HL-60/S4 treated with phorbol 12-myristate 13-acetate at 8.2 ng/mL for 4 days and 3 days (cell line): ENCODE measurements at regions not wholly inside any gene's neighbourhood (a gene's known extent, or its start where the extent isn't known, plus 50 kb on each side); places are given as distances from the start of the nearest gene placed in this dataset.

Experiments used
- in situ Hi-C: fragments of 300-500 bp; cut with MboI; formaldehyde crosslinking; loops from 2 replicates; pipeline ENCODE4 v1.15.0; 2022; ENCODE audit warnings: low sequenced_read_pairs

DNA sequence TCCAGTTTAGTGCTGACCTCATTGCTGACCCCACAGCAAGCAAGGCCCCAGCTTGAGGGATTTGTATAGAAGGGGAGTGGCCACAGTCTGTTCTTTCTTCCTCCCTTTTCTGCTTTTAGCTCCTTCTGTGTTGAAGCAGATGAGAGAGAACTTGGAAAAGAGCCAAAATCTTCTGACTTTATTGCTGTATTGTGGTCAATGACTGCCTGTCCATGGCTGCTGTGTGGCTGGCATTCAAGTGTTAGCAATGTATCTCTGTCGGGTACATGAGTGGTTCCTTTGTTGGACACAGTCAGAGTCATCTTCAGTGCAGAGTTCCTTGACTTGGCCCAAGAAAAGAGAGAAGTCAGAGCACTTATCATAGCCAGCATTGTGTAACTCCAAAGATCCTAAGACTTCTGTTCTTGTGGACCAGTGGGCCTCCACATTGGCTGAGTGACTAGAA, 154.1 kb downstream of the LRRC70 start:
- in situ Hi-C loops, result no loop called here

- in situ Hi-C loops, result no loop called here
Observed at GRCh38 chr5:62731022-62731421, 152.4 kb downstream of the LRRC70 start.

DNA sequence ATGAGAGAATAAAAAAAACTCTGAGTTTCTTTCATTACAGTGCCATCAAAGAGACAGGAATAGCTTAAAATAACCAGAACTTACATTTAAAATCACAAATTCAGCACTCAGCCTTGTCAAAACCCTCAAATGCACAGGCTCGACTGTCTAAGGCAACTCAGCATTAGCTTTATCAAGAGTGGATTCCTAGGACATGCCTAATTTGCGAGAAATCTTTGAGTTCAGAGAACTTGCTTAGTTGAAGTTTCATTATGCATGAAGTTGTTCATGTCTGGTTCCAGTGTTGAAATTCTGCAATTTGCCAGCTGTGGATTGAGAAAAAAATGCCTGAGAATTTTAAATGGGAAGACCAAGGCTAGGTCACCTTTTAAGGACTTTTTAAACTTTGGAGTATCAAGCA, 151.1 kb downstream of the LRRC70 start:
- in situ Hi-C loops, result no loop called here

DNA sequence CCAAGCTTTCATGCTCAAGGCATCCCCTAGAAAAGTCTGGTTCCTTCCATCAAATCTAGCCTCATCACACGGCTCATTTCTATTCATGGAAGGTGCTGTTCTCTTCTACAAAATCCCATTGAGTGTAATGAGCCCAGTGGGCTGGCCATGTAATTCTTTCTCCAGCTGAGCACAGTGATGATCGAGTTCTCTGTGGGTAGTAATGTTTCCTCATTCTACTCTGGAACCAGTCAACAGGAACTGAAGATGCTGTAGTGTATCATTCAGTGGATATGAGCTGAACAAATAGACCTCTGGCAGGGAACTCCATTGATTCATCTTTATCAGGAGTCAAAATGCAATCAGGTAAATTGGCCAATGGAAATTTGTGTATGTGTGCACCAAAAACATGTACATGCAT, 149.2 kb downstream of the LRRC70 start:
- in situ Hi-C loops, result no loop called here

DNA sequence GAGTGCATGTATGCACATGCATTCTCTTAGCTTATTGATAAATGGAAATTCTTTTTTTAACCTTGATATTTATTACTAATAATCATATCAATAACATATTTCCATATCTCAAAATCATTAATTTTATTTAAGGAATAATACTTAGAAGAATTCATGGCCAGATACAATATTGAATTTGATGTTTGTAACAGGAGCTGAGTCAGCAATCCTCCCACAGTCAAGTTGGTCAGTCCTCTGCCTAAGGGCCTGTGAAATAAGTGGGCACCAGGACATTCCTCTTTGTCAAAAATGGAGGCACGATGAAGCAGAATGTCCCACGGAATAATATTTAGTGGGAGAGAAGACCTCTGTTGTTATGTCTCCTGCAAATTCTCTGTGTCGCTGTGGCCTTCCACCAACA, 148.6 kb downstream of the LRRC70 start:
- in situ Hi-C loops, result no loop called here

- in situ Hi-C loops, result no loop called here
Observed at GRCh38 chr5:62722360-62722759, 143.7 kb downstream of the LRRC70 start.

DNA sequence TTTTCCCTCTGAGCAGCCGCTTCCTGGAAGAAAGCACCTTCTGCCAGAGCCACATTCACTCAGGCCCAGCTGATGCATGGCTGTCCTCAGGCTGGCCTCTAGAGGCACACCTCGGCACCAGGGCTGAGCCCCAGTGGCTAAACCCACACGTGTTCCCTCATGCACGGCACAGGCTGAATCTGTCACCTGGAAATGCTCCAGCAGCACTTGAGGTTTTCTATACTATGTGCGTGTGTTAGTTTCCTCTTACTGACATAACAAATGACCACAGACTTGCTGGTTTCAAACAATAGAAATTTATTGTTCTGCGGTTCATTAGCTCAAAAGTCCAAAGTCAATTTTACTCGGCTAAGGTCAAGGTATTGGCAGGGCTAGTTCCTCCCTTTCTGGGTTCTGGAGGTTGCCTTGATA, 141.4 kb downstream of the LRRC70 start:
- in situ Hi-C loops, result no loop called here

DNA sequence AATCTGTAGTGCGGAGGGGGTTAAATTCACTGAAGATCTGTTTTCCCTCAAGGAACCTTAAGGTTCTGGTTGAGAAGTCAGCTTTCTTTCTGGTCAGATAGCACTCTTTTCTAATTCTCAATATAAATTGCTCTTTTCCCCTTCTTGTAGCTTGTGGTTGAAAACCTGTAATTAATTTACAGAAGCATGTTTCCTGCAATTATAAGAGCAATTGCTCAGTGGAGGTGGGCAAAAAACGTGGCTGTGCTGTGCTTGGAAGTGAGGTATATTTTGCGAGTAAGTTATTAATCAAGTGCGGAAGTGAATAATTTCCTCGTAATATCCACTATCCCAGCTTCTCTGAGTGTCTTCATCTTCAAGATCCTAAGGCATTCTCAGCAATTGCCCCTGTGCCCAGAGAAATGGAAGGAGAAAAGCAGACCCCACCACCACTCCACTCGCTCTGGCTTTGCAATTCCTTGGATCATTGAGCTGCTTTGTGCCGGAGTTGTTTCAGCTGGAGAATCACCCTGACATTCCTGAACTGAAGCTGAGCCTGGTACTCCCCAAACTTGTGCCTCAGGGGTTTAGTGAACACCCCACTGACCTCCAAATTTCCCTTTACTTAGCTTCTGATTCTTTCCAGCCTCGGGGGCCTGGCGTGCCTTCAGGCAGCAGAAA, 140.6 kb downstream of the LRRC70 start:
- in situ Hi-C loops, result no loop called here

- in situ Hi-C loops, result no loop called here
Observed at GRCh38 chr5:62718324-62718723, 139.7 kb downstream of the LRRC70 start.

- in situ Hi-C loops, result no loop called here
Observed at GRCh38 chr5:62717301-62717933, 138.8 kb downstream of the LRRC70 start.

- in situ Hi-C loops, result no loop called here
Observed at GRCh38 chr5:62714296-62714695, 135.7 kb downstream of the LRRC70 start.

DNA sequence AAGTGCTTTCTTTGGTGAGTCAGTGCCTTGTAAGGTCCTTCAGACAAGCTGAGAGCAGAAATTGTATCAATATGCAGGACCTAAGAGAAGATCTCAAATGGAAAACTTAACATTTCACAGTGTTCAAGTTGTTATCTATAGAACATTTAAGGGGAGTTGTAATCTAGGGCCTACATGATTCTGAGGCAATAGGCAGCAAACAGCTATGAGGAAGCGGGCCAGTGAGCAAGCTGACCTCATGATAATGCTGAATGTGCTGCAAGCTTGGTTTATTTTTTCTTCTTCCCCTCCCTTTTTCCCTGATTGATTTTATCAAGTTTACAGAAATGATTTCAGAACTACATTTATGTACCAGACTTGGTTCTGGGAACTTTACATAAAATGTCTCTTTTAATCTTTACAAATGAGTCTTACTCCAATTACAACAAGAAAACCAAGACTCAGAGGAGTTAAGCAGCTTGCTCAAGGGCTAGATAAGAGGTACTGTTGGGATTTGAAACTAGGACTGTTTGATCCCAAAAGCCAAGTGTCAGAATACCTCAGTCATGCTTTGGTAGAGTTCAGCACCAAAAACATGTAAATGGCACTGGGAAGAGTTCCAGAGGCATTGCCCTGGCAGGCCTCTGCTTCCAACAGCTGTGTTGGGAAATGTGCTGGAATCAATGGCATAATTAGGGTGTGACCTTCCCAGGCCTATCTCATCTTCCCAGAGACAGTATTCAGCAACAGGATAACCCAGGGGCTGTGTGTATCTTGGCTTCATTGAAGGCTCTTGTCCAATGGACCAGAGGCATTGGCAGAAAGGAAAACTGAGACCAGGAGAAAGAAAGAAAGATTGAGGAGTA, 130.1 kb downstream of the LRRC70 start:
- in situ Hi-C loops, result no loop called here

GRCh38 chr5:62707563-62707962, 128.9 kb downstream of the LRRC70 start:
- in situ Hi-C loops, result no loop called here

GRCh38 chr5:62707131-62707530, 128.5 kb downstream of the LRRC70 start:
- in situ Hi-C loops, result no loop called here

GRCh38 chr5:62705022-62705421, 126.4 kb downstream of the LRRC70 start:
- in situ Hi-C loops, result no loop called here

GRCh38 chr5:62702126-62702525, 123.5 kb downstream of the LRRC70 start:
- in situ Hi-C loops, result no loop called here

DNA sequence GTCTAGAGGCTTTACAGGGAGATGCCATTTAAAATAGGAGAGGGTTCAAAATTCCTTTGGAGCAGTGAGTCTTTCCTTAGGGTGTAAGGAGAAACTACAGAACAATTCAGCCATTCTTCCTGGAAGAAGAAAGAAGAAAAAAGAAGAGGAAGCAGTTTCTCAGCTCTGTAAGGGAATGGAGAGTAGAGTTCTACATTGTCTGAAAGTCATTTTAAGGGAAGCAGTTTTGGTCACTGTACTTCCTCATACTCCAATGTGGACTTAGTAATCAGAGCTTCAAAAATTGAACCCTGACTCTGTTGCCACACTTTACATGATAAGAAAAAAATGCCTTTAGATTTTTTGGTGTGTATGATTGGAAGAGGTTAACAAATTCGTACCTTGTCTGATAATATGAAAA, 122.4 kb downstream of the LRRC70 start:
- in situ Hi-C loops, result no loop called here

DNA sequence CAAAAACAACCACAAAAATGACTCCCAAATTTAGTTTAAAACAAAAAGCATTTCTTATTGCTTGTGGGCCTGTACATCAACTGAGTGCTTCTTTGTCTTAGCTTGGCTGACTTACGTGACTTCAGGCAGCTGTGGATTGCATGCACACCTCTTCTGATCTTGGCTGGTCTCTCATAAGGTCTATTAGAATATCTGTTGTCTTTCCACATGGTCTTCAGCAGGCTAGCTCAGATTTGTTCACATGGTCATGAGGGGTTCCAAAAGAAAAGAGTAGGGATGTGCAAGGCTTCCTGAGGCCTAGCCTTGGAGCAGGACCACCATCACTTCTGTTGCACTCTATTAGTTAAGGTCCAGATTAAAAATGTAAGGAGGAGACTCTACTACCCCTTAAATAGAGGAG, 120.1 kb downstream of the LRRC70 start:
- in situ Hi-C loops, result no loop called here

DNA sequence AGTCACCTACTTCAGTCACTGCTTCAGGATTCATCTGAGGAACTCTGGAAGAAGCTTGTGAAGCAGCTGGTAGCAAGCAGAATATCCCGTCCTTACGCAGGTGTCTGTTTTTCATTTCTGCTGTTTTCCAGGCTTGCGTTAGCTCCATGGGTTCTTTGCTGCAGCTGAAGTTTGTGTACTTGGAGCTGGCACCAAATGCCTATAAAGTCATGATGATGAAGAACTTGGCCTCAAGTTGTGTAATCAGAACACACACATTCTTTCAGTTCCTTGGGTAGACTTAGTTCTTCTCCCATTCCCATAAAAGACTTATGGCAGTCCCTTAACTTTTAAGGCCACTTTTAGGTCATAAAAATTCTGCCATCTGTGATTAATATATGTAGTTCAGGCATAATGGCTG, 116.7 kb downstream of the LRRC70 start:
- in situ Hi-C loops, result no loop called here

DNA sequence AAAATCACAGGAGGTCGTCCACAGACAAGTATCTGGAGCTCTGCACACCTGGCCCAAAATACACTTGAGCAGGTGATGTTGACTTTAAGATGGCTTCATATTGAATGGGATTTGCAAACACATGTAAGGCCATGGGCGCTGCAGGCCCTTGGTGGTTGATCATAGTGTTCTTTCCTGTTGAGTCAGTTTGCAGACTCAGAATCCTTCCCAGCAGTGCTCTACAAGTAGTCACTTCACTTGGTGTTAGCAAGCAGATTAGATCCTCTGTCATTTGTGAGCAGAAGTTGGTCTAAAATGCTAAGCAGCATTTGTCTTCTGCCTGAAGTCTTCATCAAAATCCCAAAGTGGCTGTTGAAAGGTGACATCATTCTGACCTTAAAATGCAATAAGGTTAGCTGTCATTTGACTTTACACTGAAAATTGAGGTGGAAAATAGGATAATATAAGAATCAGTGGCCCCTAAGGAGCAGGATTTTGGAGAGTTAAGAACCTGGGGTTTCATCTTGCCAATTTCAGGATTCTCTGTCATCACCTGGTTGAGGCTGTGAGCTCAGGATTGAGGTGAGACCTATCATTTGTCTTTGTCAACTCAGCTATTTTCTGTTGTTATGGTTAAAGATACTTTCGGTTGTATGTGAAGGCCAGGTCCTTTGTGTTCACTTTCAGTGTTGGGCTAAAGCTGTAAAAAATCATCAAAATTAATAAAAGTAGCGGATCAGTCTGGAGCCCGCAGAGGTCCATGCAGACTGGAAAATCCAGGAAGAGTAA, 114.5 kb downstream of the LRRC70 start:
- in situ Hi-C loops, result no loop called here

DNA sequence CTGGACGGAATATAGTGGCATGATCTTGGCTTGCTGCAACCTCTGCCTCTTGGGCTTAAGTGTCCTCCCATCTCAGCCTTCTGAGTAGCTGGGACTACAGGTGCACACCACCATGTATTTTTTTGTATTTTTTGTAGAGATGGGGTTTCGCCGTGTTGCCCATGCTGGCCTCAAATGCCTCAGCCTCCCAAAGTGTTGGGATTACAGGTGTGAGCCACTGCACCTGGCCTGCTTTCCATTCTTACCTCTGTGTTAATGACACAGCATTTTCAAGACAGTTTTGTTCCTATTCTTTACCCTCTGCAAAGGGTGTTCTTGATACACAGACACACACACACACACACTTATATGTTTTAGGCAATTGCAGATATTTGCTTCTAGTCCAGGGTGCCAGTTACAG, 113.3 kb downstream of the LRRC70 start:
- in situ Hi-C loops, result no loop called here
